Breast epithelium (tissue), 4 donors: ENCODE measurements at regions not wholly inside any gene's neighbourhood (a gene's known extent, or its start where the extent isn't known, plus 50 kb on each side); places are given as distances from the start of the nearest gene placed in this dataset.
A peak's percentile ranks its signal among the peaks of the same experiment; 100 is the strongest.

Experiments
- DNase-seq, 2 donors: peaks; one replicate each; pipeline ENCODE4 v3.0.0-alpha.2; 2019; ENCODE audit warnings: low spot score in 2 of 2
- H3K27ac ChIP-seq, 2 donors: fragments of 200-600 bp; sonication (generic) in 1 of 2; one replicate each; pipeline ENCODE4 v1.5.1; 2016 to 2019; ENCODE audit warnings: mild to moderate bottlenecking in 1 of 2
- H3K27me3 ChIP-seq, 2 donors: fragments of 200-600 bp; sonication (generic) in 1 of 2; one replicate each; pipeline versions ENCODE4 v1.5.1 to v1.6.0; 2017 to 2019; ENCODE audit warnings: control low read depth in 1 of 2, mild to moderate bottlenecking in 1 of 2
- H3K36me3 ChIP-seq: fragments of 200-600 bp; one replicate; pipeline ENCODE4 v1.5.1; 2019
- H3K4me1 ChIP-seq, 2 donors: fragments of 200-600 bp; sonication (generic); one replicate each; pipeline ENCODE4 v1.5.1; 2016 to 2019; ENCODE audit warnings: control low read depth in 1 of 2
- H3K4me3 ChIP-seq, 3 donors: fragments of 200-600 bp; sonication (generic); 1 replicate in 2 of 3; 2 replicates in 1 of 3; pipeline ENCODE4 v1.5.1; 2016 to 2019; ENCODE audit warnings: mild to moderate bottlenecking in 3 of 3, moderate library complexity in 2 of 3
- H3K9me3 ChIP-seq, 2 donors: fragments of 200-600 bp; sonication (generic) in 1 of 2; one replicate each; pipeline ENCODE4 v1.5.1; 2016 to 2019; ENCODE audit warnings: control low read depth in 1 of 2
- CTCF ChIP-seq, 3 donors: fragments of 450-650 bp; IDR thresholded peaks; one replicate each; pipeline ENCODE4 v1.5.1; 2016 to 2017; ENCODE audit warnings: antibody characterized with exemption in 3 of 3, mild to moderate bottlenecking in 3 of 3, moderate library complexity in 3 of 3
- POLR2A ChIP-seq: fragments of 450-650 bp; IDR thresholded peaks from one replicate; pipeline ENCODE4 v1.6.1; 2016; ENCODE audit warnings: antibody characterized with exemption, mild to moderate bottlenecking, moderate library complexity
- POLR2AphosphoS5 ChIP-seq, 3 donors: sonication (generic); formaldehyde crosslinking; IDR thresholded peaks; one replicate each; pipeline ENCODE4 v1.6.1; 2017; ENCODE audit warnings: antibody characterized with exemption in 3 of 3
- intact Hi-C: fragments of 100-400 bp; cut with DNase I; formaldehyde crosslinking; loops from one replicate; pipeline ENCODE4 v1.15.1; 2023; ENCODE audit warnings: low total_unique reads

- intact Hi-C loops: no loop called here
- Histone ChIP-seq H3K27me3 (no peaks in the 10 kb centered on the region), H3K4me1 (no peaks in the 10 kb centered on the region), H3K36me3 (no peaks in the 10 kb centered on the region), H3K9me3 (peaks cover under 1 to 7% of the 10 kb centered on the region in 2 donors), H3K4me3 (no peak overlapping the region), H3K27ac (no peak overlapping the region)
- TF ChIP-seq POLR2AphosphoS5 (IDR thresholded peaks at IDR 0.05): no peak
- TF ChIP-seq POLR2A: no peak
- TF ChIP-seq CTCF (IDR thresholded peaks at IDR 0.05): no peak
- no peak for DNase-seq
These were observed 104.9 kb downstream of the ATP23 start for GRCh38 chr12:58046271-58046670.

DNA sequence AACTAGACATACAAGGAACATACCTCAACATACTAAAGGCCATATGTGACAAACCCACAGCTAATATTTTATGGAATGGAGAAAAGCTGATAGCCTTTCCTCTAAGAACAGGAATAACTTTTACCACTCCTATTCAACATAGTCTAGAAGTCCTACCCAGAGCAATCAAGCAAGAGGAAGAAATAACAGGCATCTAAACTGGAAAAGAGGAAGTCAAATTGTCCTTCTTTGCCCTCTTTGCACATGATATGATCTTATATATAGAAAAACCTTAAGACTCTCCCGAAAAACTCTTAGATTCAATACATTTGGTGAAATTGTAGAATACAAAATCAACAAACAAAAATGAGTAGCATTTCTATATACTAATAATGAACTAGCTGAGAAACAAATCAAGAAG lies 110.0 kb downstream of the ATP23 start:
- TF ChIP-seq POLR2A (no peak), CTCF (IDR thresholded peaks at IDR 0.05) (no peak), POLR2AphosphoS5 (IDR thresholded peaks at IDR 0.05) (no peak)
- Histone ChIP-seq H3K36me3 (no peaks in the 10 kb centered on the region), H3K27ac (no peak overlapping the region), H3K4me1 (no peaks in the 10 kb centered on the region), H3K27me3 (no peaks in the 10 kb centered on the region), H3K4me3 (no peak overlapping the region), H3K9me3 (peaks cover 10 to 13% of the 10 kb centered on the region in 2 donors)
- no peak for DNase-seq
- intact Hi-C loops: no loop called here

DNA sequence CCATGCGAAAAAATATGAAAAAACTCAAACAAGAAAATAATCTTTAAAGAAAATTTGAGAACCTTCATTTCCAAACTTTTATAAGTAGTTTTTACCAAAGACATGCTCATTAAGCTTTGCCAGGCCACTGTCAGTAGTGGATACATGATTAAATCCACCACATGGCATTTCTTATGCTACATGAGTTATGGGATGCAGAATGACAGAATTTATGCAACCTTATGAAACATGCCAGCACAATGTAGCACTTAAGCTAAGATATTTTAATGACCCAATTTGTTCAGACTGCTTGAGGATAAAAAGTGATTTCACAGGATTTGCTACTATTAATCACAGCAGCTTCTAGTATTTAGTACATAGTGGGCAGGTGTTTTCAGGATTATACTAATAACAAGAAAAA lies 123.3 kb downstream of the ATP23 start:
- no peaks in the 10 kb centered on the region for H3K27me3 ChIP-seq
- intact Hi-C loops: no loop called here
- DNase-seq: no peak
- no peaks in the 10 kb centered on the region for H3K4me1 ChIP-seq
- TF ChIP-seq CTCF (IDR thresholded peaks at IDR 0.05): no peak
- TF ChIP-seq POLR2AphosphoS5 (IDR thresholded peaks at IDR 0.05): no peak
- TF ChIP-seq POLR2A: no peak
- H3K27ac ChIP-seq: no peak overlapping the region
- H3K36me3 ChIP-seq: no peaks in the 10 kb centered on the region
- no peak overlapping the region for H3K4me3 ChIP-seq
- peaks cover 0 to 3% of the 10 kb centered on the region in 2 donors for H3K9me3 ChIP-seq

- Histone ChIP-seq H3K4me3 (no peak overlapping the region), H3K4me1 (no peaks in the 10 kb centered on the region), H3K27me3 (no peaks in the 10 kb centered on the region), H3K27ac (no peak overlapping the region), H3K9me3 (peaks cover 0 to 3% of the 10 kb centered on the region in 2 donors), H3K36me3 (no peaks in the 10 kb centered on the region)
- TF ChIP-seq POLR2A: no peak
- TF ChIP-seq CTCF (IDR thresholded peaks at IDR 0.05): no peak
- no peak for TF ChIP-seq POLR2AphosphoS5 (IDR thresholded peaks at IDR 0.05)
- intact Hi-C loops: no loop called here
- no peak for DNase-seq
These were observed 124.9 kb downstream of the ATP23 start for GRCh38 chr12:58066296-58066695.

DNA sequence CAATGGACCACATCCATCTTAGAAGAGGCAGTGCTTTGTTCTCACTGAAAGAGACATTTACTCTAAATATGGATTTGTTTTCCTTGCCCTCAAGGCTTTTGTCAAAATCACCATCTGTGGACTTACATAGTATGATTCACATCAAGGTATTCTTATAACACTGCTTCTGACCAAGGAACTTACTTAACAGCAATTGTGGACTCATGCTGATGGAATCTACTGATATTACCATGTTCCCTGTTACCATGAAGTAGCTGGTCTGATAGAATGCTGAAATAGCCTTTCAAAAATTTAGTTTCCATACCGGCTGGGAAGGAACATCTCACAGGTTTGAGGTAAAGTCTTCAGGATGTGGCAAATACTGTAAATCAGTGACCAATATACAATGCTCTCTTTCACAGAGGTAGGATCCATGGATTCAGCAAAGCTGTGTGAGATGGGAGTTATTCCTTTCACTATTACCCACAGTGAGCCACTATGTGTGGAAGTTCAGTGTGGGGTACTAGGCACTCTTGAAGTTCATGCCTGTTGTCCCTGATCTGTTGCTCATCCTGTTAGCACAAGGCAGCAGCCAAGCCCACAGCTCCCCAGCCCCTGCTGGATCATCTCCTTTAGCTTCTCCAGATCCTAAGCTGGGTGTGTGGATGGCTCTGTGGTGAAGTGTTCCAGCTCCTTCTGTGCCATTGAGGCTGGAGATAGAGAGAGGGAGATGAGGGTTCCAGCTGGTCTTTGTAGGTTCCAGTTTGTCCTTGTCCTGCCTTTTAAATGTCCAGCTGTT lies 126.4 kb downstream of the ATP23 start:
- intact Hi-C loops: no loop called here
- no peaks in the 10 kb centered on the region for H3K36me3 ChIP-seq
- peak overlapping the region; percentile 6 to 50 for H3K27ac ChIP-seq
- H3K4me3 ChIP-seq: no peak overlapping the region
- DNase-seq: no peak
- H3K9me3 ChIP-seq: peaks cover 0 to 3% of the 10 kb centered on the region in 2 donors
- H3K27me3 ChIP-seq: no peaks in the 10 kb centered on the region
- TF ChIP-seq POLR2A (no peak), CTCF (IDR thresholded peaks at IDR 0.05) (no peak), POLR2AphosphoS5 (IDR thresholded peaks at IDR 0.05) (no peak)
- H3K4me1 ChIP-seq: no peaks in the 10 kb centered on the region
